CD4-positive, alpha-beta memory T cell (primary cell): ENCODE measurements at regions not wholly inside any gene's neighbourhood (a gene's known extent, or its start where the extent isn't known, plus 50 kb on each side); places are given as distances from the start of the nearest gene placed in this dataset.

Experiments
- CTCF ChIA-PET: fragments of 350-600 bp; sonication (Branson Sonifier 250); formaldehyde crosslinking; loops from one replicate; lab custom pipeline; 2021; ENCODE audit warnings: inconsistent platforms; ENCODE audit not compliant: partially characterized antibody; lab: Charles Lee
- POLR2A ChIA-PET: fragments of 350-600 bp; sonication (Branson Sonifier 250); formaldehyde crosslinking; loops from one replicate; lab custom pipeline; 2021; ENCODE audit not compliant: partially characterized antibody; lab: Charles Lee
- DNase-seq, 5 donors: peaks; one replicate each; pipeline versions ENCODE4 v3.0.0 to v3.0.0-alpha.2; 2020 to 2022; ENCODE audit warnings: mixed read lengths in 1 of 5
- H3K27ac ChIP-seq: one replicate; pipeline ENCODE4 v1.7.0; 2013; ENCODE audit warnings: low read depth, low read length
- H3K27me3 ChIP-seq: 2 replicates; pipeline ENCODE4 v1.7.0; 2013; ENCODE audit warnings: mild to moderate bottlenecking, low read length, moderate library complexity; ENCODE audit not compliant: insufficient read depth
- H3K36me3 ChIP-seq: 2 replicates; pipeline ENCODE4 v1.7.0; 2013; ENCODE audit warnings: mild to moderate bottlenecking, low read length, moderate library complexity; ENCODE audit not compliant: insufficient read depth
- H3K4me1 ChIP-seq: 2 replicates; pipeline ENCODE4 v1.7.0; 2013; ENCODE audit warnings: mild to moderate bottlenecking, low read length, moderate library complexity; ENCODE audit not compliant: insufficient read depth
- H3K4me3 ChIP-seq, 2 donors: one replicate each; pipeline ENCODE4 v1.7.0; 2013; ENCODE audit warnings: low read length in 2 of 2, mild to moderate bottlenecking in 1 of 2
- H3K9me3 ChIP-seq, 2 donors: one replicate each; pipeline ENCODE4 v1.7.0; 2013; ENCODE audit warnings: low read length in 2 of 2, control low read depth in 1 of 2; ENCODE audit not compliant: control insufficient read depth in 1 of 2
- H3K27ac Mint-ChIP-seq, 7 donors: one replicate each; pipeline ENCODE4 v1.8.0; 2020 to 2021; ENCODE audit warnings: mixed read lengths in 7 of 7, mild to moderate bottlenecking in 6 of 7, inconsistent platforms in 3 of 7, moderate library complexity in 3 of 7
- H3K27me3 Mint-ChIP-seq, 2 donors: one replicate each; pipeline ENCODE4 v1.8.0; 2020 to 2021; ENCODE audit warnings: mixed read lengths in 2 of 2
- H3K36me3 Mint-ChIP-seq, 2 donors: one replicate each; pipeline ENCODE4 v1.8.0; 2020 to 2021; ENCODE audit warnings: mixed read lengths in 2 of 2, inconsistent platforms in 1 of 2, mild to moderate bottlenecking in 1 of 2
- H3K4me1 Mint-ChIP-seq, 4 donors: one replicate each; pipeline ENCODE4 v1.8.0; 2020 to 2021; ENCODE audit warnings: mixed read lengths in 4 of 4, mild to moderate bottlenecking in 1 of 4
- H3K4me3 Mint-ChIP-seq, 8 donors: one replicate each; pipeline ENCODE4 v1.8.0; 2020 to 2021; ENCODE audit warnings: mixed read lengths in 8 of 8, mild to moderate bottlenecking in 7 of 8, moderate library complexity in 6 of 8, inconsistent platforms in 3 of 8
- H3K9me3 Mint-ChIP-seq, 8 donors: one replicate each; pipeline ENCODE4 v1.8.0; 2020 to 2021; ENCODE audit warnings: mixed read lengths in 8 of 8, mild to moderate bottlenecking in 5 of 8, inconsistent platforms in 3 of 8, moderate library complexity in 1 of 8
- intact Hi-C: fragments of 100-400 bp; cut with micrococcal nuclease; formaldehyde crosslinking; loops from one replicate; pipeline ENCODE4 v1.15.1; 2023

DNA sequence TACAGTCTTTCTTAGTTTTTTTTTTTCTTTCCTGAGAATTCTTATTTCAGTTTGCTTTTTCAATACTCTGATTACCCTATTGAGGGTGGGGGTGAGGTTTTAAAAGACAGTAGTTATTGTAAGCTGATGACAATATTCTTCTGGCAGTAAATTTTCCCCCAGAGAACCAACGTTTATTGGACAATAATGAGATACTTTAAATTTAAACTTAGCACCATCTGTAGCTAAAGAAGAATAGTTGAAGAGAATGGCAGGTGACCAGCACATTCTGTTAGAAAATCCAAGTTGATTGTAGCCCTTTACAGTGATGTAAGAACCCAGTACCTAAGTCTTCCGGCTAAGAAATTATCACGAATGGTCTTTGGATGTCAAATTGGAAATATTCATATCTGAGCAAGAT is 364.6 kb upstream of the LYPLAL1 start:
- Mint-ChIP-seq H3K36me3 (no peaks in the 10 kb centered on the region), H3K4me1 (no peaks in the 10 kb centered on the region), H3K9me3 (peaks cover 0 to 8% (median 3%) of the 10 kb centered on the region in 8 donors), H3K4me3 (no peak overlapping the region), H3K27me3 (no peaks in the 10 kb centered on the region), H3K27ac (no peak overlapping the region)
- Histone ChIP-seq H3K4me3 (no peak overlapping the region), H3K27me3 (no peaks in the 10 kb centered on the region), H3K4me1 (no peaks in the 10 kb centered on the region), H3K27ac (no peak overlapping the region), H3K36me3 (no peaks in the 10 kb centered on the region), H3K9me3 (no peaks in the 10 kb centered on the region)
- CTCF ChIA-PET = no interaction called here
- DNase-seq = no peak
- intact Hi-C loops = no loop called here
- POLR2A ChIA-PET = no interaction called here

DNA sequence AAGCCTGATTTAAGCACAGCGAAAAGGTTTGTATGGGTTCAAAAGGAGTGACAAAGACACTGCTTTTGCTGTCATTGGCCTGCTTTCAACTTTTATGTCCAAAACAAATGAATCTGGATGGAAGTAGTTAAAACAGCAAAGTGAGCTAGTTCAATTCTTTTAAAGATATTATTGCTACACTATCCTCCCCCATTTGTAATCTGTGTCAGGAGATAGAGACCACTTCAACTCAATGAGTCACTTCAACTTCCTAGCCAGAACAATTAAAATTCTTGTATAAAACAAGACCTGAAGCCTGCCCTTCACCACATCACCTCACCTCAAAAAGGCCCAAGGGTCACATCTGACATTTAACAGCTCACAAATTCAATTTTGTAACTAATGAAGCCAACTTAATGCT is 364.1 kb upstream of the LYPLAL1 start:
- no peak for DNase-seq
- CTCF ChIA-PET = no interaction called here

DNA sequence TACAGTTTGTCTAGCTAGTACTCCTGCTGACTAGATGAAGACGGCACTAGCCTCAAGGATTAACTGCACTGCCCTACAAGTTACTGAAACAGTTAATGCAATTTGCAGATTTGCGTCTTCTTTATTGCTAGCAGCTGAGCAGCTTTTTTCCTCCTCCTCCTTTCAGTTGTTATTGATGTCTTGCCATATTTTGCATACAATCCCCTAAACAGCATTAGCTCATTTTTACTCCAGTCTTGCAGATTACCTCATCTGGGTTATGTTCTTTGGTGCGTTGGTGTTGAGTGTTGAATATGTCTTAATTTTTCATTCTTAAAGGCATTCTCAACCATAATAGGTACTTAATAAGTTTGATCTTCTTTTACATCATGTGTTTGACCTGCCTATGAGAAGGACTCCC is 363.4 kb upstream of the LYPLAL1 start:
- Mint-ChIP-seq H3K4me1 (no peaks in the 10 kb centered on the region), H3K27ac (no peak overlapping the region), H3K36me3 (no peaks in the 10 kb centered on the region), H3K27me3 (no peaks in the 10 kb centered on the region), H3K4me3 (no peak overlapping the region), H3K9me3 (peaks cover 0 to 8% (median 3%) of the 10 kb centered on the region in 8 donors)
- ChIA-PET POLR2A (no interaction called here), CTCF (no interaction called here)
- intact Hi-C loops = no loop called here
- H3K27me3 ChIP-seq = no peaks in the 10 kb centered on the region
- no peaks in the 10 kb centered on the region for H3K4me1 ChIP-seq
- H3K4me3 ChIP-seq = no peak overlapping the region
- H3K27ac ChIP-seq = no peak overlapping the region
- H3K36me3 ChIP-seq = no peaks in the 10 kb centered on the region
- no peak for DNase-seq
- H3K9me3 ChIP-seq = no peaks in the 10 kb centered on the region

More for the DNA sequence above, 364.1 kb upstream of the LYPLAL1 start:
- H3K4me3 Mint-ChIP-seq = no peak overlapping the region
- H3K36me3 ChIP-seq = no peaks in the 10 kb centered on the region
- no peak overlapping the region for H3K27ac Mint-ChIP-seq
- POLR2A ChIA-PET = no interaction called here
- no peak overlapping the region for H3K4me3 ChIP-seq
- H3K9me3 ChIP-seq = no peaks in the 10 kb centered on the region
- no peaks in the 10 kb centered on the region for H3K27me3 ChIP-seq
- H3K27me3 Mint-ChIP-seq = no peaks in the 10 kb centered on the region
- H3K9me3 Mint-ChIP-seq = peaks cover 0 to 8% (median 3%) of the 10 kb centered on the region in 8 donors
- H3K4me1 ChIP-seq = no peaks in the 10 kb centered on the region
- H3K27ac ChIP-seq = no peak overlapping the region
- H3K4me1 Mint-ChIP-seq = no peaks in the 10 kb centered on the region
- intact Hi-C loops = no loop called here
- H3K36me3 Mint-ChIP-seq = no peaks in the 10 kb centered on the region

DNA sequence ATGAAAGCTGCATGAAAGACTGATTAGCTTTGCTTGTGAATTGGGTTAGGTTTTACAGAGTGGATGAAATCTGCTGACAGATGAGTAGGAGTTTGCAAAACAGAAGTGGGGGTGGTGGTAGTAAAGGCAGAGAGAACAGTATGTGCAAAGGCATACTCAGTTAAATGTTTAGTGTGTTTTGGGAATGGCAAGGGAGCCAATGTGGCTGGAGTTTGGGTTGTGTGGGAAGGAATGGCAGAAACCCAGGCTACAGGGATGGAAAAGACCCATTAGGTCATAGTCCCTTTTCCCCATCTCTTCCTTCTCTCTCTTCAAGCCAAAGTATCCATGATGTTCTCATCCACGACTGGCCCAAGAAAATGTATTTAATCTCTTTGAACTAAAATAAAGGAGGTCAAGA is 362.2 kb upstream of the LYPLAL1 start:
- H3K4me1 Mint-ChIP-seq = no peaks in the 10 kb centered on the region
- peaks cover 0 to 8% (median 3%) of the 10 kb centered on the region in 8 donors for H3K9me3 Mint-ChIP-seq
- no peaks in the 10 kb centered on the region for H3K4me1 ChIP-seq
- POLR2A ChIA-PET = no interaction called here
- H3K27ac Mint-ChIP-seq = no peak overlapping the region
- H3K36me3 Mint-ChIP-seq = no peaks in the 10 kb centered on the region
- no peak overlapping the region for H3K4me3 ChIP-seq
- H3K27me3 ChIP-seq = no peaks in the 10 kb centered on the region
- H3K27ac ChIP-seq = no peak overlapping the region
- no peak for DNase-seq
- H3K9me3 ChIP-seq = no peaks in the 10 kb centered on the region
- CTCF ChIA-PET = no interaction called here
- H3K36me3 ChIP-seq = no peaks in the 10 kb centered on the region
- intact Hi-C loops = no loop called here
- no peaks in the 10 kb centered on the region for H3K27me3 Mint-ChIP-seq
- no peak overlapping the region for H3K4me3 Mint-ChIP-seq

DNA sequence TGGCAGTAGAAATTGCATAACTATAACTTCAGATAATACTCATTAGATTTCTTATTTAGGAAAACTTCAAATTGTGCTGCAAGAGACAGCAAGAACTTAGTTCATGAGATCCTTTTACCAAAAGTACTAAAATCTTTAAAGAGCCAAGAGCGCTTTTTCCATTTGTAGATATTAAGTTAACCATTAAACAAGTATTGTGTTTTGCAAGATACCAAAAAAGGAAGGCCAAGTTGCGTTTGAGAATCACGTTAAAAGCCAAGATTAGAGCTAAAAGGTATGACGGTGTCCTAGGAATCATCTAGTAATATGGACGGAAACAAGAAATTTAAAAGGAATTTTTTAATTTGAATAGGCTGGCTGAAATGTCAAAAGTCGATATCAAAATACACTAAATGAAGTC is 361.3 kb upstream of the LYPLAL1 start:
- no peaks in the 10 kb centered on the region for H3K4me1 ChIP-seq
- CTCF ChIA-PET = no interaction called here
- H3K9me3 ChIP-seq = no peaks in the 10 kb centered on the region
- no peak overlapping the region for H3K27ac ChIP-seq
- no peak for DNase-seq
- Mint-ChIP-seq H3K4me1 (no peaks in the 10 kb centered on the region), H3K36me3 (no peaks in the 10 kb centered on the region), H3K9me3 (peaks cover 0 to 8% (median 3%) of the 10 kb centered on the region in 8 donors), H3K27ac (no peak overlapping the region), H3K27me3 (no peaks in the 10 kb centered on the region), H3K4me3 (no peak overlapping the region)
- intact Hi-C loops = no loop called here
- no peak overlapping the region for H3K4me3 ChIP-seq
- POLR2A ChIA-PET = no interaction called here
- H3K36me3 ChIP-seq = no peaks in the 10 kb centered on the region
- no peaks in the 10 kb centered on the region for H3K27me3 ChIP-seq

DNA sequence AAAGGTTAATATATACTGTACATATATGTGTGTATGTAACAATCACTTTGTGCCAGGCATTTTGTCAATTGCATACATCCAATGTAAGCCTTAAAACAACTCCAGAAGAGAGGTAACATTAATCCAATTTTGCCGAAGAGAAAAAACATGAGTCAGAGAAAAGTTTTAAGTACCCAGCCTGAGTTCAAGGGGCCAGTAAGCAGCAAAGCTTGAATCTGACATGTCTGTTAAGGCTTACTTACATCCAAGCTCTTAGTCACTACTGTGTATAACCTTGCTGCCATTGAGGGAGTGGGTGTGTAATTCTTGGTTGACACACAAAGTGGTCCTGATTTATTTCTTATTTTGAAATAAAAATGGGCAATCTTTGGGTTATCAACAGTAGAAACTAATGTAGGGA is 360.4 kb upstream of the LYPLAL1 start:
- ChIA-PET POLR2A (no interaction called here), CTCF (no interaction called here)
- no peak overlapping the region for H3K4me3 ChIP-seq
- no peaks in the 10 kb centered on the region for H3K4me1 ChIP-seq
- no peak for DNase-seq
- H3K27ac ChIP-seq = no peak overlapping the region
- H3K4me1 Mint-ChIP-seq = no peaks in the 10 kb centered on the region
- no peaks in the 10 kb centered on the region for H3K9me3 ChIP-seq
- no peaks in the 10 kb centered on the region for H3K36me3 Mint-ChIP-seq
- peaks cover 0 to 8% (median 2%) of the 10 kb centered on the region in 8 donors for H3K9me3 Mint-ChIP-seq
- intact Hi-C loops = no loop called here
- H3K27me3 ChIP-seq = no peaks in the 10 kb centered on the region
- no peaks in the 10 kb centered on the region for H3K36me3 ChIP-seq
- no peak overlapping the region for H3K4me3 Mint-ChIP-seq
- H3K27me3 Mint-ChIP-seq = no peaks in the 10 kb centered on the region
- H3K27ac Mint-ChIP-seq = no peak overlapping the region

DNA sequence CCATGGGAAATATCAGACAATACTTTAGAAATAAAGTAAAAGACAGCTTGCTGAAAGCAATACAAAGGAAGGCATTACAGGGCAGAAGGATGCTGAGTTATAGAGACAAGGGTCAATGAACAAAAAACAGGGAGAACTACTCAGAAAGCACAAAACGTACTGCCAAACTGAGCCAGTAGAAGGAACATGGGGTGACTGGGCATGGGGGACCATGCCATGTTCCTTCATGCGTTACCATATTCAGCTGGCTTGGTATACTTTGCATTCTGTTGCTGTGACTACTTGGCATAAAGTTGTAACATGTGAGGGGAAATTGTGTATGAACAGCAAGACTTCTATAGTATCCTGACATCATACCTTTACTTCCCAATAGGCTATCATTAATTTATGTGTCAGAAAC is 358.6 kb upstream of the LYPLAL1 start:
- Mint-ChIP-seq H3K27me3 (no peaks in the 10 kb centered on the region), H3K4me3 (no peak overlapping the region), H3K4me1 (no peaks in the 10 kb centered on the region), H3K9me3 (peaks cover 0 to 3% (median 0%) of the 10 kb centered on the region in 8 donors), H3K27ac (no peak overlapping the region), H3K36me3 (no peaks in the 10 kb centered on the region)
- intact Hi-C loops = no loop called here
- Histone ChIP-seq H3K27ac (no peak overlapping the region), H3K4me3 (no peak overlapping the region), H3K36me3 (no peaks in the 10 kb centered on the region), H3K9me3 (no peaks in the 10 kb centered on the region), H3K4me1 (no peaks in the 10 kb centered on the region), H3K27me3 (no peaks in the 10 kb centered on the region)
- no peak for DNase-seq
- CTCF ChIA-PET = no interaction called here
- POLR2A ChIA-PET = no interaction called here

DNA sequence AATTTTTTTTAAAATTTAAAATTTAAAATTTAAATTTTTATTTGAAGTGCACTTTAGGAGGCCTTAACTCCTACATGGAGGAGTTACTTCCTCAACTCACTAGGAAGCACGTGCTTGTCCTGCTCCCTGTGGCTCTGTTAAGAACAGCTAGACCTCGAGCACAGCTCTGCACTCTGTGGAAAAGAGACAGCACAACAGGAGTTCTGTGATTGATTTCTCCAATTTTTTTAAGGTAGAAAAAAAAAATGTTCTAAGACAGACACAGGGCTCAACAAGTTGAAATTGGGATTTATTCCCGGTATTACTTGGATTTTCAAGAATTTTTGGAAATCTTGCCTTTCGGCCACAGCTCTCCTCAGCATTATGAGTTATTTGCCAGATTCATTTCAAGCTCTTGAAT is 356.6 kb upstream of the LYPLAL1 start:
- peaks cover 0 to 5% (median 0%) of the 10 kb centered on the region in 8 donors for H3K9me3 Mint-ChIP-seq
- Histone ChIP-seq H3K4me1 (no peaks in the 10 kb centered on the region), H3K27ac (no peak overlapping the region), H3K27me3 (no peaks in the 10 kb centered on the region), H3K9me3 (no peaks in the 10 kb centered on the region), H3K4me3 (no peak overlapping the region), H3K36me3 (no peaks in the 10 kb centered on the region)
- ChIA-PET CTCF (no interaction called here), POLR2A (no interaction called here)
- no peak overlapping the region for H3K27ac Mint-ChIP-seq
- no peak overlapping the region for H3K4me3 Mint-ChIP-seq
- DNase-seq = no peak
- H3K27me3 Mint-ChIP-seq = no peaks in the 10 kb centered on the region
- H3K36me3 Mint-ChIP-seq = no peaks in the 10 kb centered on the region
- intact Hi-C loops = no loop called here
- no peaks in the 10 kb centered on the region for H3K4me1 Mint-ChIP-seq
